Astrocyte of the spinal cord (primary cell): ENCODE measurements at regions not wholly inside any gene's neighbourhood (a gene's known extent, or its start where the extent isn't known, plus 50 kb on each side); places are given as distances from the start of the nearest gene placed in this dataset.

Source experiments
- DNase-seq: peaks from one replicate; pipeline ENCODE4 v3.0.0; 2011; ENCODE audit warnings: low read depth, low spot score
- H3K4me3 ChIP-seq: 2 replicates; pipeline ENCODE4 v1.5.1; 2011; ENCODE audit warnings: low read depth, mild to moderate bottlenecking, low read length, moderate library complexity
- CTCF ChIP-seq: IDR thresholded peaks from 2 replicates; pipeline ENCODE4 v1.5.1; 2012; ENCODE audit warnings: low read depth, mild to moderate bottlenecking, low read length, inconsistent platforms
- in situ Hi-C: cut with HindIII; loops from 2 replicates; pipeline ENCODE4 v1.10.0; 2017; ENCODE audit warnings: low sequenced_read_pairs

GRCh38 chr18:70387027-70387426 is 98.2 kb downstream of the SOCS6 start:
- TF ChIP-seq CTCF, result no peak
- no peak overlapping the region for H3K4me3 ChIP-seq
- in situ Hi-C loops, result no loop called here
- no peak for DNase-seq

GRCh38 chr18:70386582-70386981 is 97.7 kb downstream of the SOCS6 start:
- no peak for TF ChIP-seq CTCF
- no peak for DNase-seq
- no peak overlapping the region for H3K4me3 ChIP-seq
- in situ Hi-C loops, result no loop called here

GRCh38 chr18:70385474-70385873 is 96.6 kb downstream of the SOCS6 start:
- no peak for DNase-seq
- no peak for TF ChIP-seq CTCF
- no peak overlapping the region for H3K4me3 ChIP-seq
- in situ Hi-C loops, result no loop called here

GRCh38 chr18:70384181-70384790 is 95.4 kb downstream of the SOCS6 start:
- in situ Hi-C loops, result no loop called here
- no peak overlapping the region for H3K4me3 ChIP-seq
- DNase-seq, result peak; percentile 32
- TF ChIP-seq CTCF, result no peak

- in situ Hi-C loops, result no loop called here
- TF ChIP-seq CTCF, result no peak
- no peak overlapping the region for H3K4me3 ChIP-seq
- DNase-seq, result no peak
These were observed 94.3 kb downstream of the SOCS6 start for GRCh38 chr18:70382992-70383717.

- in situ Hi-C loops, result no loop called here
- no peak overlapping the region for H3K4me3 ChIP-seq
- TF ChIP-seq CTCF, result no peak
- DNase-seq, result no peak
These were observed 93.2 kb downstream of the SOCS6 start for GRCh38 chr18:70382017-70382416.
